Esophagus squamous epithelium (tissue), 5 donors: ENCODE measurements at regions not wholly inside any gene's neighbourhood (a gene's known extent, or its start where the extent isn't known, plus 50 kb on each side); places are given as distances from the start of the nearest gene placed in this dataset.

Experiments
- DNase-seq: peaks from one replicate; lab custom pipeline; 2025; lab: John Stamatoyannopoulos, UW
- H3K27ac ChIP-seq, 4 donors: fragments of 200-600 bp; sonication (generic); one replicate each; pipeline ENCODE4 v1.5.1; 2016 to 2019; ENCODE audit warnings: mild to moderate bottlenecking in 1 of 4
- H3K27me3 ChIP-seq, 4 donors: fragments of 200-600 bp; sonication (generic); 1 replicate in 3 of 4; 2 replicates in 1 of 4; pipeline versions ENCODE4 v1.5.1 to v1.6.0; 2017 to 2021; ENCODE audit warnings: antibody characterized with exemption in 1 of 4
- H3K36me3 ChIP-seq, 3 donors: fragments of 200-600 bp; sonication (generic); one replicate each; pipeline ENCODE4 v1.5.1; 2016 to 2019
- H3K4me1 ChIP-seq, 3 donors: fragments of 200-600 bp; sonication (generic); one replicate each; pipeline ENCODE4 v1.5.1; 2017 to 2019
- H3K4me3 ChIP-seq, 4 donors: fragments of 200-600 bp; sonication (generic); 1 replicate in 3 of 4; 2 replicates in 1 of 4; pipeline ENCODE4 v1.5.1; 2016 to 2019; ENCODE audit warnings: mild to moderate bottlenecking in 2 of 4, moderate library complexity in 1 of 4
- H3K9me3 ChIP-seq, 3 donors: fragments of 200-600 bp; sonication (generic); one replicate each; pipeline ENCODE4 v1.5.1; 2016 to 2019
- CTCF ChIP-seq, 6 experiments: fragments of 450-650 bp in 4 of 6; fragments of 200-600 bp in 2 of 6; sonication (generic) in 2 of 6; IDR thresholded peaks; one replicate each; pipeline ENCODE4 v1.5.1; 2016 to 2019; ENCODE audit warnings: antibody characterized with exemption in 6 of 6, mild to moderate bottlenecking in 4 of 6, moderate library complexity in 4 of 6
- POLR2A ChIP-seq, 4 donors: fragments of 450-650 bp; IDR thresholded peaks; one replicate each; pipeline ENCODE4 v1.6.1; 2017; ENCODE audit warnings: antibody characterized with exemption in 4 of 4, mild to moderate bottlenecking in 4 of 4, moderate library complexity in 3 of 4
- WGBS, 2 donors: methylation state at CpG; one replicate each; pipeline ENCODE4 v1.1.5; 2018; 5-methylcytosine and 5-hydroxymethylcytosine counted together
- intact Hi-C: fragments of 100-400 bp; cut with DNase I; formaldehyde crosslinking; loops from one replicate; pipeline ENCODE4 v1.15.0; 2022
- donor health status: DM: yes; HTN: yes; CAD: no.

- H3K4me3 ChIP-seq = no peak overlapping the region
- no peaks in the 10 kb centered on the region for H3K36me3 ChIP-seq
- no peak for DNase-seq
- H3K27ac ChIP-seq = no peak overlapping the region
- no peak for TF ChIP-seq POLR2A (IDR thresholded peaks at IDR 0.05)
- TF ChIP-seq CTCF (IDR thresholded peaks at IDR 0.05) = no peak
- no peaks in the 10 kb centered on the region for H3K9me3 ChIP-seq
- intact Hi-C loops = no loop called here
- H3K27me3 ChIP-seq = no peaks in the 10 kb centered on the region
- H3K4me1 ChIP-seq = no peaks in the 10 kb centered on the region
- WGBS, 2 donors = 82% methylated on average over 1 of the region's 1 CpG; no CpG with 5 or more reads in 1 of the 2 donors
Observed at GRCh38 chr12:115680967-115681366, 596.5 kb downstream of the MED13L start.

GRCh38 chr12:115672506-115673080 is 604.9 kb downstream of the MED13L start:
- Histone ChIP-seq H3K4me1 (no peaks in the 10 kb centered on the region), H3K36me3 (no peaks in the 10 kb centered on the region), H3K9me3 (no peaks in the 10 kb centered on the region), H3K27me3 (no peaks in the 10 kb centered on the region), H3K4me3 (no peak overlapping the region), H3K27ac (no peak overlapping the region)
- intact Hi-C loops = no loop called here
- 75 to 85% methylated on average over 8 to 9 of the region's 11 CpGs for WGBS, 2 donors
- TF ChIP-seq POLR2A (IDR thresholded peaks at IDR 0.05) (no peak), CTCF (IDR thresholded peaks at IDR 0.05) (no peak)
- no peak for DNase-seq

GRCh38 chr12:115672086-115672485 is 605.4 kb downstream of the MED13L start:
- Histone ChIP-seq H3K36me3 (no peaks in the 10 kb centered on the region), H3K27ac (no peak overlapping the region), H3K4me3 (no peak overlapping the region), H3K27me3 (no peaks in the 10 kb centered on the region), H3K4me1 (no peaks in the 10 kb centered on the region), H3K9me3 (no peaks in the 10 kb centered on the region)
- intact Hi-C loops = no loop called here
- no peak for DNase-seq
- TF ChIP-seq POLR2A (IDR thresholded peaks at IDR 0.05) (no peak), CTCF (IDR thresholded peaks at IDR 0.05) (no peak)
- WGBS, 2 donors = 64 to 68% methylated on average over 3 of the region's 3 CpGs

- Histone ChIP-seq H3K4me3 (no peak overlapping the region), H3K27ac (no peak overlapping the region), H3K27me3 (no peaks in the 10 kb centered on the region), H3K4me1 (no peaks in the 10 kb centered on the region), H3K36me3 (no peaks in the 10 kb centered on the region), H3K9me3 (no peaks in the 10 kb centered on the region)
- WGBS, 2 donors = 62 to 84% methylated on average over 5 of the region's 5 CpGs
- intact Hi-C loops = no loop called here
- TF ChIP-seq POLR2A (IDR thresholded peaks at IDR 0.05) = no peak
- TF ChIP-seq CTCF (IDR thresholded peaks at IDR 0.05) = no peak
- DNase-seq = no peak
Observed at GRCh38 chr12:115670869-115671268, 606.6 kb downstream of the MED13L start.

- H3K27me3 ChIP-seq = peaks cover 0 to 9% (median 0%) of the 10 kb centered on the region in 4 donors
- DNase-seq = no peak
- no peak overlapping the region for H3K27ac ChIP-seq
- no peaks in the 10 kb centered on the region for H3K4me1 ChIP-seq
- TF ChIP-seq POLR2A (IDR thresholded peaks at IDR 0.05) (no peak), CTCF (IDR thresholded peaks at IDR 0.05) (no peak)
- intact Hi-C loops = no loop called here
- no peak overlapping the region for H3K4me3 ChIP-seq
- H3K36me3 ChIP-seq = no peaks in the 10 kb centered on the region
- H3K9me3 ChIP-seq = no peaks in the 10 kb centered on the region
- 26 to 43% methylated on average over 1 of the region's 1 CpG for WGBS, 2 donors
Observed at GRCh38 chr12:115667116-115667515, 610.4 kb downstream of the MED13L start.
